GM21576 (cell line): ENCODE measurements at regions not wholly inside any gene's neighbourhood (a gene's known extent, or its start where the extent isn't known, plus 50 kb on each side); places are given as distances from the start of the nearest gene placed in this dataset.

Experiments used
- ATAC-seq: cut with Tn5 transposase; IDR thresholded peaks from one replicate; pipeline ENCODE4 v1.9.1; 2021; ENCODE audit warnings: mild to moderate bottlenecking, moderate library complexity; ENCODE audit not compliant: unreplicated experiment

DNA sequence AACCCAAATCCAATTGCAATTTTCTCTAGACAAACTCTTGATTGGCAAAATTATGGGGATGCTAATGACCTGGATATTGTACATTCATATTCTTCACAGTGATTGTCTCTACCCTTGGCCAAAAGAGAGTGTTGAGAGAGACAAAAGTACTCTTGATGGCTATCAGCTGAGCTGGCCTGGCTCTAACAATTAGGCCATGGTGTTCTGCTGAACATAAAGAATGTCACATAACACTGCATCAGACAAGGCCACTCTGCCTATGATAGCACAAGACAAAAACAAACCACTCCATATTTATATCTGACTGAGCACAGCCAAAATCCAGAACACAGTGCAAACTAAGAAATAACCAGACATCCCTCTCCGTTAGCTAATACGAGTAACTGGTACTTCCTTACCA lies 101.7 kb downstream of the ADAMTS1 start:
- no peak for ATAC-seq

DNA sequence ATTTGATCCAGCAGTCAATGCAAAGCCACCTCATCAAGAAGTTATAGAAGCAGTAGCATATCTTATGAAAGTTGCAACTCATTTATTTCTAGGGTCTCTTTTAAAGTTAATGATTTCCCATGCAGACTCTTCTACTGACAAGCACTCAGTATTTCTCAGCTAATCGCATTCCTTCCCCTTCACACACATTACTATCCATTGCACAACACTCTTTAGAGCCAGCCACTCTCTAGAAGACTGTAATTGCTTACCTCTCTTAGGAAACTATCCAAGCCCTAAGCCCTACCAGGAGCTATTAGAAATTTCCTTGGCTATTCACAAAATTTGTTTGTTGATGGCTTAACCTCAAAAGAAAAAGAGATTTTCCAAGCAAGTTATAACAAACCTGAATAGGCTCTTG lies 106.0 kb downstream of the ADAMTS1 start:
- no peak for ATAC-seq

DNA sequence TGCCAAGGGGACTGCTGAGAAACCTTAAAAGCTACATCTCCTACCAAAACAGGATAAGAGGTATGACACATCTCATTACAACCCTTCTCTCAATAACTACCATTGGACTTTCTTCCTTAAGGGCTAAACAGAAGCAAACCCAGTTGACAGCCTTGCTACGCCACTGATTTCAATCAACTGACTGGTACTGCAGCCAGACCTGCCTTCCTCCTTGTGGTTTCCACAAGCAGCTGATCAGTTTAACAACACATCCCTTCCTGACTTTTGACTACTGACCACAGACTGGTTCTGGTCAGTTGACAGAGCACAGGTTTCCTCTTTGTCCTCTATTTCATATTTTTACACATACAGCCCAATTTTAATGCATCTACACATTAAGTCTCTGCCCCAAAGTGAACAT lies 108.8 kb downstream of the ADAMTS1 start:
- no peak for ATAC-seq

DNA sequence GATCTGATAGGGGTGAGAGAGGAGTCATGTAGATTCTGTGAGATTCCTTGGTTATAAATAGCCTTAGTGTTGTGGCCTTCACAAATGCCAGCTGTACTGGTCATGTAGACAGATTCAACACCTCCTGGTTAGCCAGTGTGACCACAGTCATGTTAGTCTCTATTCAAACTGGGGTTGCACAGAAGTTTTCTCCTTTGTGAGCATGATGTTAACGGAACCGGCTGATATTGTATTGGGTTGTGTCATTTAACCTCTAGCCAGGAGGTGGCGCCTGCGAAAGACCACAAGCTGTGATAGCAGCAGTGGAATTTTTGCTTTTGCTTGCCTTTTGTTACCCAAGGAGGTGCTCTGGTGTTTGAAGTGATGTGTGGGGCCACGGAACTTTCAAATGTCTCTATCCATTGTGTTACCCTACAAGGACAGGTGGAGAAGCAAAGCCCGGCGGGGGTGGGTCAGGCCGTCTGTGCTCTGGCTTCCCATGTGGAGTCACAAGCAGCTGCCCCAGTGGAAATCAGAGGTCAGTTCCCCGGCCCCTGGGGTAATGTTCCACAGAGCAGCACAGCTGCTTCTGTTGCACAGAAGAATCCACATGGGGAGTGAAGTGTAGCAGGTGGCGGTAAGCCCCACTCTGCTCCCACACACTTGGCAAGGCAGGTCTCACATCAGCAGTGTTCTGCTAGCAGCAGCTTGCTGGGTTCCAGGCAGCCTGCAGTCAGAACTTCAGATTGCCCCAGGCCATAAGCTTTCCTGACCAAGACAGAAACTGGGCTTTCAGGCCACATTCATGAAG lies 112.6 kb downstream of the ADAMTS1 start:
- no peak for ATAC-seq

DNA sequence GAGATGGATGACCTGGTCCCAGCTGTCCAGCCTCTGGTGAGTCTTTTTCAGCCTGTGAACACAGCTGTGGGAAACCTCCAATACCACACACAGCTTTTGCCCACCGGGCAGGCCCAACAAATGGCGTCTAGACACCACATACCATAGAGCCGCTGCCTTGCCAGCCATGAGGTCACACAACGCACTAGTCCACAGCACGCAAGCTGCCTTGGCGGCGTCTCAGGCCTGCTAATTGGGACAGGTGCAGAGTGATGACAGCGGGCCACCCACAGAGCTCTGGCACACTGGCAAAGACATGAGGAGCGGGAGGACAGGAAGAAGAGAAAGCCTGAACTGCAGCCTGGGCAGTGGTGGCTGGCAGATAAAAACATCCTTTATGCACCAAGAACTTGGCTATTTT lies 125.5 kb downstream of the ADAMTS1 start:
- no peak for ATAC-seq

DNA sequence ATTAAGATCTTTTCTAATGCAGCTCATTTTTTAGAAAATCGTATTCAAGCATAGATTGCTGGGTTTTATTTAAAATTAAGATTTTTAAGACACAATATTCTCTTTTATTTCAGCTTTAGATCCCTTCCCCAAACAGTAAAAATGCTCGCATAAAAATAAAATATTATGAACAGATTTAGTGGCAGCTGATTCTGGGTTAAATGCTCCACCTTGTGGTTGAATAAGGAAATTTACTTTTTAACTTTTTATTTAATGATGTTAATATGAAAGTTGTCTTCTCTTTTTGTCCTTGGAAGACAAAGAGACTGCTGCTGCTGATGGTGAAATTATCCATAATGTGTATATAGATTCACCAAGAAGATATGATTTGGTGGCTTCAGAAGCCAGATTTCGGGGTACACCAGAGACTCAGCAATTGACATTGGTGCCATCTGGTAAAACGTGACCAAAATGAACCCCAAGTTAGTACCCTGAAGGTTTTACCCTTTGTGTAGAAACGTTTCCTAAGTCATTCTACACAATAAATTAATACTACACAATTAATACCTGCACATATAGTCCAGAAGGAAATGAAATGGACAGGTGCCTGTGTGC lies 128.0 kb downstream of the ADAMTS1 start:
- ATAC-seq, result no peak

DNA sequence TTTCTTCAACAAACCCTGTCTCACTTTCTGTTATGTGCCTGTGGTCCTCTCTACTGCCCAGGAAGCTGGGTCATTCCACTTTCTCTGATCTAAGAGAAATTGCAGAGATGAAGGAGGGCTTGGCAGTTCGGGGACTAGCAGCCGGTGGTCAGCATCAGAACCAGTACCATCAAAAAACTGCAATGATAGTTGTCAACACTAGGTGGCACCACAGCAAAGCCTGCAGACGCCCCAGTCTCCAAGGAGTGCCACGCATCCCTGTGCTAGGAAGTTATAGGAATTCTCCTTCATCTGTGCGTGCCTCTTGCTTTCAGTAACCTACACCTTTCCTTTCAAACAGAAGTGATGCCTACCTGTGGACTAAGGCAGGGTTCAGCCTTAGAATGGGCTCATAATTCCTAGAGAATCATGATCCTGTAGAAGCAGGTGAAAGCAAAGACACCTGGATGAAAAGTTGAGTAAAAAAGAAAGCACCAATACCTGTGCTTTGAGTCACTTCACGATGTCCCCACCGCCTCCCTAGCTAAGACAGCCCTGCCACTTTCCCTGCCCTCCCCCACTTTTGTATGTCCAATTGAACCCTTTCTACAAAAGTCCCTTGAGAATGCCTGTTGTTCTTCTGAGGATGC lies 129.2 kb downstream of the ADAMTS1 start:
- no peak for ATAC-seq

DNA sequence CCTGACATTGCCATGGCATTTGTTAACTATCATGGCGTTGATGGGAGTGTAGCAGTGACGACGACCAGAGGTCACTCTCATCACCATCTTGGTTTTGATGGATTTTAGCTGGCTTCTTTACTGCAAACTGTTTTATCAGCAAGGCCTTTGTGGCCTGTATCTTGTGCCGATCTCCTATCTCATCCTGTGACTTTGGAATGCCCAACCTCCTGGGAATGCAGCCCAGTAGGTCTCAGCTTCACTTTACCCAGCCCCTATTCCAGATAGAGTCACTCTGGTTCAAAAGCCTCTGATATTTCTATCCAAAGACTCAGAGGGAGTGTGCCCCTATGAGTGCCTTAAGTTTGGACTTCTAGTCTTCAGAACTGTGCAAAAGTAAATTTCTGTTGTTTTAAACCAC lies 130.1 kb downstream of the ADAMTS1 start:
- ATAC-seq, result no peak

DNA sequence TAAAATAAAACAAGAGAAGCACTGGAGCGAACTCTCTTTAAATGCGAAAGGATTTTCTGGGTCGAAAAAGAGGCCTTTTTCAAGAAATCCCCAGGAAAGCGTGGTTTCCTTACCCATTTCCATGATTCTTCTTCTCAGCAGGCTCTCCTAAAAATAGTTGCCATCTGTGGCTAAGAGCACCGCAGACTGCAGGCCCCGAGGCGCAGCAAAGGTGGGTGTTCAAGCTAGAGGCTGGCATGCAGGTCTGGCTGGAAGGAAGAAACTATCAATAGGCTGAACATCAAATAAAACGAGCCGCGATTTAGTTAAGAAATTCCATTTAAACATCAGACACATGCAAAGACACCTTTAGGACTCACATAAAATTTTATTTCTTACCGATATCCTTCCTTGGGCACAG lies 135.1 kb downstream of the ADAMTS1 start:
- ATAC-seq, result no peak

DNA sequence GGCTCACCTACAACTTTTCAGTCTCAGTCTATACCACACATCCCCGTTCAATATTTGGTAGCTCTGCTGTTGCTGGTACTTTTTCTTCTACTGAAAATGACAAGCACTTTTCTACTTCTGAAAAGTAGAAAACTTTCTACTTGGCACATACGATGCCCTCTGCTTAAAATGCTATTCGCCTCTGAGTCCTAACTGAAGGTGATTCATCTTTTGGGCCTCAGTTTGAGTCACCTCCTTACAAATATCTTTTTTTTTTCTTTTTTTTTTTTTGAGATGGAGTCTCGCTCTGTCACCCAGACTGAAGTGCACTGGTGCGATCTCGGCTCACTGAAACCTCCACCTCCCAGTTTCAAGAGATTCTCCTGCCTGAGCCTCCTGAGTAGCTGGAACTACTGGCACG lies 136.0 kb upstream of the CYYR1 start:
- no peak for ATAC-seq

DNA sequence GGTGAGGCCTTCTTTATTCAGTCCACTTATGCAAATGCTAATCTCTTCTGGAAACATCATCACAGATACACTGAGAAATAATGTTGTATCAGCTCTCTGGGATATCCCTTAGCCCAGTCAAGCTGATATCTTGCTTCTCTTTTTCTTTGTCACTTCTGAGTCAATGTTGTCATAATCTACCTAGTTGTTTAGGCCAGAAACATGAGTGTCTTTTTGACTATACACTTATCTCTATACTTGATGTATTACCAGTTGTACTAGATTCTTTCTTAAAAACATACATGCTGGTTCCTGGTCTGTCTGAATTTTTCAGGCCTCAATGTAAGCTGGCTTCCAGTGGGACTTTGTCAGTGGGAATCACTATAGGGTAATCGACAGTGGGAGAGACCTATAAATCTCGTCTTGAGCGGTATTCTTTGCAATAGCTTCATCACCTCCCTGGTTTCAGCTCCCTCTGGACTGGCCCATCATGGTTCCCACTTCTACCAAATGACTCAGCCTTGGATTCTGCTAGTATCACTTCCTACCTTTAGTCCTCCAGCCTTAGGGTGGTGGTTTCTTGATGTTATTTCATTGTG lies 135.2 kb upstream of the CYYR1 start:
- no peak for ATAC-seq

DNA sequence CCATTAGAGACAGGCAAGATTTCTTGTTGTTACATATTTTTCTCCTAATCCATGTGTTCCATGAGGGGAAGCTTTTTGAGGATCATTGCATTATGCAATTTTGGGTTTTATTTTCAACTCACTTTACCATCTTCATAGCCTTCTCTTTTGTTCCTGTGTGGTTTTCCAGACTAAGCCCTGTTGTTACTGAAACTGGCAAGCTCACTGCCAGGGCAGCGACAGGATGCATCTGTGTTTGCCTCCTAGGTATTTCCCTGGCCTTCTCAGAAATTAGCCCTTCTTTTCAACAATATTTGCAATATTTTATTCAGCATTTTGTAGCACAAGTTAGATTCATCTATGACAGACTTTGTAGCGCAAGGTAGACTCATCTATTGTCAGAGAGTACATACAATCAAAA lies 134.2 kb upstream of the CYYR1 start:
- no peak for ATAC-seq

DNA sequence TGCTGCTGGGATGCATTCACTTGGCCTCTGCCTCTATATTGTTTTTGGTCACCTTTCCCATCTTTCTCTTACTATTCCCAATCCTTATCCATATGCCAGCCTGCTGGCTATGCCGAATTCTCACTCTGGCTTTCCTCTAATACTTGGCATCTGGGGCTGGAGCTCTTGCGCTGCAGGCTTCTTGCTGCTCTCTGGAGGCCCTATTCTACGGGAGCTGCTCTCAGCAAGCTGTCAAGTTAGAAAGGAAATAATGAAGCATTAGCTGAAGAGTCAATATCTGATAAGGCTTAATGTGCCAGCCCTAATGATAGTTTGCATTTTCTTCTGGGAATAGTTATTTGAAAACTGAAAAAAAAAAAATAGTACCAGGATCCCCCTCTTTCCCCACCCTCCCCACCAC lies 125.3 kb upstream of the CYYR1 start:
- no peak for ATAC-seq

DNA sequence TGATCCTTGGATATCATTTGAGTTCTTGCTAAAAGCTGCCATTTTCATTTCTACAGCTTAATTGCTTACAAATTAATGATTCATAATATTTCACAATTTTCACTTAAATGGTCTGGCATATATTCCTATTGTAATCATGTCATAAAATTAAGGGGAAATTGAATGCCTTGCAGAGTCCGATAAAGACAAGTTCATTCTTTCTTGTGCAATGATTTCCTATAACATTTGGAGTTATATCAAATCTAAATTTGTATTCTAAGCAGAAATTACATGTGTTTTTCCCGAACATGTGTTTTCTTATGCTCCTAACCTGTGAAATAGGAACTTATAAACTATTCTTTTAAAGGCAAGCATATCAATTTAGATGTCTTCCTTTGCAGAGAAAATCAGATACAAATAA lies 118.3 kb upstream of the CYYR1 start:
- ATAC-seq, result no peak

DNA sequence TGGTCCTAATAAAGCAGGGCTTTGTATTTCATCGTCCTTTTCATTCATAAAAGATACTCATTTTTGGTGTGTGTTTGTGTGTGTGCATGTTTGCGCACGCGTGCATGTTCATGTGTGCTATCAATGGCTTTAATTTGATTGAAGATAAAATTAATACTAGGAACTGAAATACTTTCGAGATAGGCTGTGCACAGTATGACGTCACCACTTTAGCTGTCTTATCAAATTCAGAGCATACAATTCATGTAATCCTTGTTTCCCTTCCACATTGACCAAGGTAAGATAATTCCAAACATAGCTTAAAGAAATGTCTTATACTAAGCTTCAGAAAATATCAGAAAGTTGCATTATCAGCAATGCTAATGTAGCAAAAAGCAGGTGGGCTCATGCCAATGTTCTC lies 113.6 kb upstream of the CYYR1 start:
- no peak for ATAC-seq

DNA sequence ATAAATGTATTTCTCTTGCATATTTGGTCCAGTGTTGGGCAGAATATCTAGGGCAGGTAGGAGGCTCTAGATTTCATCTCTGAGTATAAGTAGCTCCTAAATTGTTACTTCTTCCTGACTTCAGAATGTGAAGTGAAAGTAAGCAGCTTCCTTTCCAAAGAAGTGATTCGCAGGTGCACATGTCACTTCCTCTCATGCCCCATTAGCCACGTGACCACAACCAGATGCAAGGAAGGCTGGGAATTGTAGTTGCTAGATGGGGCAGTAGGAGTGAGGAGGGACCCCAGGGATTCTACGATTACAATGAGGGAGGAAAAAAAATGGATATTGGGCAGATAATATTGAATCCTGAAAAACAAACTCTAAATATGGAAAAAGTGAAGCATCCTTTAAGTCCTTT lies 113.2 kb upstream of the CYYR1 start:
- peak; percentile 85 for ATAC-seq

DNA sequence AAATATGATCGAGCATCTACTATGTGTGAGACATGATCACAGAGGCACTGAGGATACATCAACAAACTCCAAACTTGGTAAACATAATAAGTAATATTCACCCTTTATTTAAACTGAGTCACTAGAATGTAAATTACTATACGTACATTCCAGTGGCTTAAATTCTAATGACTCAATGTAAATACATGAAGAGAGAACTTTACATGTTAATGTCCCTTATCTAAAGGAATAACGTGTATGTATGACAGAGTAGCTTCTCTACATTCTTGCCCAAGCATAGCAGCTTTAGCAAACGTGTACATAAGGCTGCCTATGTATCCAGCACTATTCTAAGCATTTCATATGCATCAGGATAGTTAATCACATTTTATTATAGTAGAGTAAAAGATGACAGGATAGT lies 111.8 kb upstream of the CYYR1 start:
- no peak for ATAC-seq

DNA sequence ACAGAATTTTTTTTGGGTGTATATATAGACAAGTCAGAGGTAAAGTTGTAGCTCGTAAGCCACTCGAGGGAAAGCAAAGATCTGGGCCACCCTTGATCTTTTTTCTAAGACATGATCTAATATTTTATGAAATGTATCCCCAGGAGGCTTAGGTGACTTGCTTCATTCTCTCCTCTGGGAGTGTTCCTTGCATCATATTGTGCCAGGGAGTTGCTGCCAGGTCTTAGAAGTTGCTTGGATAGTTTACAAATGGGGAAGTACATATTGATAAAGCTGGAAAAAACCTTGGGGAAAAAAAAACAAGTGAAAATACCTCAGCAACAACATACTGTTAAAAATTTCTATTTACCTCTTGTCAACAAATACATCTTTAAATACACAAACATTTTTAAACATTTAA lies 110.9 kb upstream of the CYYR1 start:
- no peak for ATAC-seq

DNA sequence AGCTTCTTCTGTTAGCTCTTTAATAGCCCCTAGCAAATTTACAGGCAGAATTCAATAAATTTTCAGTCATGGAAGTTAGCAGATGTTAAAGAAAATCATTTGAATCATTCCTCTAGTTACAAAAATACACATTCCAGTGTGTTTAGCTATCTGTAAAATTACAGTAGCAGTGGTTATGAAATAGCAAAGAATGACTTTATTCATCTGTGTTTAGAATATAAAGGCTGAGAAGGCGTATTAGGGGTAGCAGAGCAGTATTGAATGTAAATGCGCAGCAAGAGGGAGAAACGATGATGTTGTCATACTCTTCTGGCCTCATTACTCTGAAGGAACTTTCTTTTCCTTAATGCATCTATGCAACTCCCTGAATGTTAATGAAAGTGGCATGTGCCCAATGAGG lies 106.2 kb upstream of the CYYR1 start:
- ATAC-seq, result no peak

DNA sequence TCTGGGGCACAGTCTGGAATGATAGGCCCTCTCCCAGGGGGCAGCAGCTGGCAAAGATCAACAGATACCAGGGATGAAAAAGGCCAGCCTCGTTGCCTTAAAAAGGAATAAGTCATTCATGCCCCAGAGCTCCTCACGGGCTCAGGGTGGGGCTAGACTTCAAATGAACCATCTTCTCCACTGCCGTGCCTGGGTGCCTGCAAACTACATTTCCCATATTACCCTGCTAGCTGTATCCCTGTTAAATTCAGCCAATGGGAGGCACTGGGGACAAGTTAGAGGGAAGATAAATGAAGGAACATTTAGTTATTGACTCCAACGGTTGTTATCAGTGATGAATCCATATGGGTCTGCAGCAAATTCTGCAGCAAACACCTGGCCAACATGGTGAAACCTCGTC lies 101.2 kb upstream of the CYYR1 start:
- no peak for ATAC-seq

DNA sequence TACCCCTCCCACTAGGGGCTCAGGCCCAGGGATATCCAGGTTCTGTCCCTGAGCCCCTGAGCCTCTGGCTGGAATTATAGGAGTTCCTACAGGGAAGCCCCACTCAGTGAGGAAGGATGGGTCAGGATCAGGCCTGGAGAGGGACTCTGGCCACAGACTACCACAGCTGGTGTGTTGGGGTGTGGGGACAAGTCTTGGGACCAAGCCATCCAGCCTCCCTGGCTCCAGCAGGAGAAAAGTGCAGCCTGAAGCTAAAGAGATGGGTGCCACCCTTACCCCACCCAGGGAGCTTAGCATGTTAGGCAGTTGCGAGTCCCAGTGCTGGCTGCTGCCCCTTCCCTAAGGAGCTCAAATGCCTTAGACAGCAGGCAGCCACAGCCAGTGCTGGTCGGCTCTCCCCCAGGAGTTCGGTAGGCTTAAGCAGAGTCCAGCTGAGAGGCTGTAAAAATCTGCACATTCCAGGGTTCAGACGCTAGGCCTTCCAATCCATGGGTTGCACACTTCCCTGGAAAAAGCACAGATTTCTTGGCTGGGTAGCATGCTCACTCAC lies 96.2 kb upstream of the CYYR1 start:
- ATAC-seq, result no peak

DNA sequence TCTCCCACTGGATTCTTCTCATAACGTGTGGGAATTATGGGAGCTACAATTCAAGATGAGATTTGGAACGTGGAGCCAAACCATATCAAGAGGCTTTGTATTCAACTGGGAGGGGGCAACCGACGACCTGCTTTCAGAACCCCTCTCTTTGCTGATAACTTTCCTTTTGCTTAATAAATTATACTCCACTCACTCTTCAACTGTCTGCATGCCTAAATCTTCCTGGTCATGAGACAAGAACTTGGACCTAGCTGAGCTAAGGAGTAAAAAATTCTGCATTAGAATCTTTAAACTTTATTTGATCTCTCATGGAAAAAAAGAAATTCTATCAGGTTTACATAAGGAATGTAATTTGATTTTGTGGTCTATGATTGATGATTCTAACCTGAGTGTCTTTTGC lies 86.7 kb upstream of the CYYR1 start:
- no peak for ATAC-seq
